ENCODE measurements at regions not wholly inside any gene's neighbourhood (a gene's known extent, or its start where the extent isn't known, plus 50 kb on each side); places are given as distances from the start of the nearest gene placed in this dataset.

- 42% methylated on average over 7 of the region's 7 CpGs for WGBS (ENCODE audit: low lambda C conversion rate)
- CTCF ChIA-PET (ENCODE audit: low intra/inter-chr PET ratio, low total read pairs): no interaction called here
- no peaks in the 10 kb centered on the region for H4K20me1 ChIP-seq (ENCODE audit: insufficient read depth, low read length)
- H2AFZ ChIP-seq (ENCODE audit: low read length): no peak overlapping the region
- H3K36me3 ChIP-seq (replicated peaks in 1 of 2; ENCODE audit: control insufficient read depth in 1 of 2, insufficient read depth in 2 of 2, low read length in 2 of 2): no peaks in the 10 kb centered on the region
- no peak overlapping the region for H3K9ac ChIP-seq (ENCODE audit: insufficient read depth, low read depth, low read length)
- H3K4me3 ChIP-seq (replicated peaks in 1 of 3; ENCODE audit: insufficient read depth in 1 of 3, low read depth in 2 of 3, low read length in 3 of 3): no peak overlapping the region
- ATAC-seq: no peak
- no peak overlapping the region for H3K27ac ChIP-seq (ENCODE audit: extremely low read length, insufficient read depth, low read length)
- H3K27me3 ChIP-seq (ENCODE audit: control insufficient read depth in 1 of 2, insufficient read depth in 2 of 2, low read length in 2 of 2): peaks cover 0 to 37% of the 10 kb centered on the region in 2 experiments; a peak in 2 of 5 replicates
- intact Hi-C loops (cut with micrococcal nuclease; ENCODE audit: unreplicated experiment): no loop called here
- POLR2A ChIA-PET: no interaction called here
- H3K4me1 ChIP-seq (ENCODE audit: insufficient read depth, low read length): peaks cover 11% of the 10 kb centered on the region
- FAIRE-seq: no peak
- no peaks in the 10 kb centered on the region for H3K9me3 ChIP-seq (ENCODE audit: low read length)
- no peak overlapping the region for H3K4me2 ChIP-seq (ENCODE audit: low read depth, low read length)
- no peaks in the 10 kb centered on the region for H3K79me2 ChIP-seq (ENCODE audit: insufficient read depth, low read length)
- BruUV-seq (replicated peaks): no TSS peak
- TF ChIP-seq JUN (CRISPR knock-in tag; IDR thresholded peaks at IDR 0.05): no peak
- no peak for TF ChIP-seq RARG (CRISPR knock-in tag; IDR thresholded peaks at IDR 0.05; ENCODE audit: low read depth)
- no peak for TF ChIP-seq ZNF768 (CRISPR knock-in tag; IDR thresholded peaks at IDR 0.05)
- TF ChIP-seq ZNF282 (IDR thresholded peaks at IDR 0.05; ENCODE audit: partially characterized antibody): no peak
- TF ChIP-seq THRA (CRISPR knock-in tag; IDR thresholded peaks at IDR 0.05; ENCODE audit: borderline replicate concordance): no peak
- TF ChIP-seq ZBTB25 (CRISPR knock-in tag; IDR thresholded peaks at IDR 0.05): no peak
- no peak for TF ChIP-seq POLR2A (IDR thresholded peaks at IDR 0.05; ENCODE audit: insufficient read depth in 1 of 2, low read depth in 2 of 2, low read length in 2 of 2)
- no peak for TF ChIP-seq ZNF672 (CRISPR knock-in tag; IDR thresholded peaks at IDR 0.05)
- no peak for TF ChIP-seq ZSCAN12 (CRISPR knock-in tag; IDR thresholded peaks at IDR 0.05)
- no peak for TF ChIP-seq KDM4B (CRISPR knock-in tag; IDR thresholded peaks at IDR 0.05)
- TF ChIP-seq HMGA1 (CRISPR knock-in tag; conservative IDR thresholded peaks at IDR 0.05): no peak
- no peak for TF ChIP-seq ZNF703 (CRISPR knock-in tag; IDR thresholded peaks at IDR 0.05; ENCODE audit: borderline replicate concordance)
- TF ChIP-seq HES4 (CRISPR knock-in tag; IDR thresholded peaks at IDR 0.05; ENCODE audit: borderline replicate concordance): no peak
- no peak for DNase-seq (ENCODE audit: low spot score)
- in situ Hi-C loops (cut with HindIII; ENCODE audit: extremely low pct_ligation_motif_present, low pct_unique_long_range_greater_than_20kb): no loop called here
These were observed 537.9 kb upstream of the CDH11 start for GRCh38 chr16:65659758-65660157.
